Superior temporal gyrus (tissue), 1 donor: ENCODE measurements at regions not wholly inside any gene's neighbourhood (a gene's known extent, or its start where the extent isn't known, plus 50 kb on each side); places are given as distances from the start of the nearest gene placed in this dataset.
"Not testable (repeated sequence)": the region's sequence is repeated elsewhere in the genome, so short reads cannot be mapped to it uniquely, and the experiment has no call there.

Experiments used
- DNase-seq: peaks from one replicate; pipeline ENCODE4 v3.0.0-alpha.2; 2016; ENCODE audit errors: extremely low spot score

DNA sequence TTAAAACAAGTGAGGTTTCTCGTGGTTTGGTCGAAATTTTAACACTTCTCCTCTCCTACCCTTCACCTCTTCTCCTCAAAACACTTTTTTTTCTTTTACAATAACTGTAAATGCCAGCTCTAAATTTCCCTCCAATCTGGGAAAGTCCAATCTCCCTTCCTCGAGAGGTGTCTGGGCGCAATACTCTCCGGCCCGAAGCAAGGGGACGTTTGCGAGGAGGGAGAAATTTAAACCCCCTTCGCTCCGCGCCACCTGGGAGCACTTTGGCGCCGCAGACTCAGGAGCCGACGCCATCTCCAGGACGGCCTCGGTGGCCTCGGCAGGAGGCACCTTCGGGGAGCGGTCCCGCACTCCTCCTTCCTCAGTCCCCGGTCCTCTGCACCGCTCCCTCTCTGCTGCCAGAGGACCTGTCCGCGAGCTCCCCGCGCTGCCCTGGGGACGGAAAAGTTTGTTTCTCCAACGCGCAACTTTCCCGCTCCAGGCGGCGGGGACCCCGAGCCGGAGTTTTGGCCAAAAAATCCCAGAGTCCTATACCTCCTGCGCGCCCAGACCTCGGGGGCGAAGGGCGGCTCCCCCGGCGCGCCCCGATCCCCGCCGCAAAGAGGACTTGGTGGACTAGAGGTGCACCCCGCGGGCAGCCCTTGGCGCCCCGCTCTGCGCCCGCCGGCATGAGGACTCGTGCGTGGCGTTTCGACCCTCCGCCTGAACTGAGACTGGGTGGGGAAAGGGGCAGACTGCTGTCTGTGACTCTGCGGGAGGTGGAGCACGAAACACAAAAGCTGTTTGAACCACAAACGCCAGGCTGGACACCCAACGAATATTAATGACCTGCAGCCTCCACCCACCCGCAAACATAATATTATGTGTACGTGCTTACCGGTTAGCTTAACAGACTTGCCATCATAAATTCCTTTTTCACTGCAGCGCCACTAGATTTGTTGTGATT, 95.2 kb upstream of the HMGA2 start:
- no peak for DNase-seq

DNA sequence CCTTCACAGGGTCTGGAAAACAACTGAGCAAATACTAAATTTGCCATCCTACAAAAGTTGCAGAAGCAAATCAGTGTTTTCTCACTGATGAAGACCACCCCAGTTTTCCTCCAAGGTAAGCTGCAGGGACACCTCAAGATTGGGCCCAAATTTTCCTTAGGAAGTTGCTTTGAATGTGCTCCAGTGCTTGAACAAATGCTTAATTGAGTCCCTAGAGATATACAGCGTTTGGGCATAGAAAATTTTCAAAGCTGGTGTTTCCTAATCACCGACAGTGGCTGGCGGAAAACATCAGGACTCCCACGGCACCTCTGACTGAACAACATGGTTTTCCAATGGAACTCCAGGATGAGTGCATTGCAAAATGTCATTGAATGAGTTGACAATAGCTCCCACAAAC, 92.5 kb upstream of the HMGA2 start:
- DNase-seq: no peak

DNA sequence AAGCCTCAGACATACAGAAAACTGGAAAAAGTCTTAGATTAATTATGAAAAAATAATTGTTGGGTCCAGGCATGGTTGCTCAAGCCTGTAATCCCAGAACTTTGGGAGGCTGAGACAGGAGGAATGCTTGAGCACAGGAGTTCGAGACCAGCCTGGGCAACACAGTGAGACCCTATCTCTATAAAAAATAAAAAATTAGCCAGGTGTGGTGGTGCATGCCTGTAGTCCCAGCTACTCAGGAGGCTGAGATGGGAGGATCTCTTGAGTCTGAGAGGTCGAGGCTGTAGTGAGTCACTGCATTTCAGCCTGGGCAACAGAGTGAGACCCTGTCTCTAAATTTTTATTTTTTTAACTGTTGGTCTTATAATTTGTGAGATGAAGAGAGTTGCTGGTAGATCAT, 90.6 kb upstream of the HMGA2 start:
- DNase-seq: not testable (repeated sequence)

DNA sequence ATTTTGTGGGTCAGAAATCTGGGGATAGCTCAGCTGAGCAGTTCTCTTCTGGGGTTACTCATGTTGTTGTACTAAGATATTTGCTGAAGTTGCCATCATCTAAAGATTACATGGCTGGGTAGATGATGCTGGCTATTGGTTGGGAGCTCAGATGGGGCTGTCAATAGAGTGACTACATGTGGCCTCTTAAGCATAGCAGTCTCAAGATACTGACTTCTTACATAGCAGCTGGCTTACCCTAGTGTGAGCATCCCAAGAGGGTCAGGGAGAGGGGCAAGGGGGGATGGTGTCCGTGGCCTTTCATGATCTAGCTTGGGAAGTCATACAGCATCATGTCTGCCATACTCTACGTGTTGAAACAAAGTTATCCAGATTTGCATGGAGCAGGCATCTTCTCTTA, 90.1 kb upstream of the HMGA2 start:
- no peak for DNase-seq

DNA sequence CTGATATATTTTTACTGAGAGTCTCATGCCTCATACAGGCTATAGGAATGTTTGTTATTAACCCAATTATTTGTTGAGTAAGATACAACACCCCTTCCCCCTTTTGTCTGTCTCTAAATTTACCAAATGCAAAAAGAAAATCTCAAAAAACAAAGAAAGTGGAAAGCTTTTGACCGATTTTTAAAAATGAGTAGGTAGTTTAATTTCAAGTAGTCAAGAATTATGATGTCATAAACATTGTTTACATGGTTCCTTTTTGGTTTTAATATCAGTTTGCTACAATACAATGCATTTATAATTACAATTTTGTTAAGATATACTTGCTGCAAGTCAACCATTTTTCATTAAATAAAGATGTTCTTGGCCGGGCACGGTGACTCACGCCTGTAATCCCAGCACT, 84.7 kb upstream of the HMGA2 start:
- DNase-seq: no peak

DNA sequence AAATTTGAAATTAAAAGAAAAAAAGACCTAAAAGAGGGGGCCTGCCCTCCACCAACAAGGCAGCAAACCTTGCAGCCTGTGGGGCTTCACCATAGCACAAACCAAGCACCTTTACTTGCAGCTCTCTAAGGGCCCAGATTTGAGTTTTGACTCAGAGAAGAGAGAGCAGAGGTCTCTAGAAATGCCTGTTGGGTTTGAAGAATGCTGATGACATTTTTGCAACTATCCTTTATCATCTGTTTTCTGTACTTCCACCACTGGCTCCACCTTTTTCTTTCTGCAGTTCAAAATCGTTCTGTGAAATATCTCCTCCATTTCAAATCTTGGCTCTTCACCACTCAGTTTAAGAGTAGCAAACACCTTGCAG, 83.8 kb upstream of the HMGA2 start:
- no peak for DNase-seq

DNA sequence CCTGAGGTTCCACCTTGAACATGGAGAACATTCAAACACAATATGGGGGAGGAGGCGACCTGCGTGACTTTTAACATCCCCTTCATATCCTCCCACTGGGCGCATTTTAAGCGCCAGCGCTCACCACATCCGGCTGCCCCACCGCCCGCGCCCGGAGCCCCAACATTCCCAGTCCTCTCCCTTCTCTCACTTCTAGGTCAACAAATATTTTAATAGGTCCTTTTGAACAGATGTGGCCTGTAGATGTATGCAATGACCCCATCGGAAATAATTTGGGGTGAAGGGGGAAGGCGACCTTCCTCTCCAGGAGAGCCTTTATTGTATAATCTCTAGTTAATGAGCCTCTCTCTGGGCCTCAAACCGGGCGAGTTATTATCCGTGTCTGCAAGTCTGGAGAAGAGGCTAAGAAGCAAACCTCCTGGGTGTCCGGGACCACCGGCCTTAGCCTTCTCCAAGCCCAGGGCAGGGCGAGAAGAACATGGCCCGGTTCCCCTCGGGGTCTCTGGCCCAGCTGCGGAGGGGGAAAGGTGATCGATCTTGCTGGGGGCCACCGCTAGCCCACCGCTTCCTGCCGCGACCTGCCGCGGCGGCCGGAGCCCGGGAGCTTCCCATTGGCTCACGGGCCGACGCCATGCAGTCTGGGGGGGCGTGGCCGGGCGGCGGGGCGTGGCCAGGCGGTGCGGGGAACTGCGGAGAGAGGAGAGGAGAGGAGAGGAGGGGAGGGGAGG, 83.2 kb upstream of the HMGA2 start:
- no peak for DNase-seq

DNA sequence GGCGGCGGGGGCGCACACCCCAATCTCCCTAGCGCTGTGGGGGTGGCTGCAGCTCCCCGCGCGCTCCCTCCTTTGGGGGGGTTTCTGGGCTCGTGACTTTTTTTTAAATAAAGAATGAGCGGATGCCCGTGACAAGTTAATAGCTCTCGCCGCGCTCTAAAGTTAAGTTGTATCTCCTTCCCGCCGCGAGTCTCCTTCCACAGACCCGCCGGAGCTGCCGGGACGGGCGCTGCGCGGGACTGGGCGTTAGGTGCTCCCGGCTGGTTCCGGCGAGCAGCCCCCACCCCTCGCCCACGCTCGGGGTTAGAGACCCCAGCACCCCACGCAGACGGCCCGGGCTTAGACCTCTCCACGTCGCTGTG, 82.6 kb upstream of the HMGA2 start:
- no peak for DNase-seq

DNA sequence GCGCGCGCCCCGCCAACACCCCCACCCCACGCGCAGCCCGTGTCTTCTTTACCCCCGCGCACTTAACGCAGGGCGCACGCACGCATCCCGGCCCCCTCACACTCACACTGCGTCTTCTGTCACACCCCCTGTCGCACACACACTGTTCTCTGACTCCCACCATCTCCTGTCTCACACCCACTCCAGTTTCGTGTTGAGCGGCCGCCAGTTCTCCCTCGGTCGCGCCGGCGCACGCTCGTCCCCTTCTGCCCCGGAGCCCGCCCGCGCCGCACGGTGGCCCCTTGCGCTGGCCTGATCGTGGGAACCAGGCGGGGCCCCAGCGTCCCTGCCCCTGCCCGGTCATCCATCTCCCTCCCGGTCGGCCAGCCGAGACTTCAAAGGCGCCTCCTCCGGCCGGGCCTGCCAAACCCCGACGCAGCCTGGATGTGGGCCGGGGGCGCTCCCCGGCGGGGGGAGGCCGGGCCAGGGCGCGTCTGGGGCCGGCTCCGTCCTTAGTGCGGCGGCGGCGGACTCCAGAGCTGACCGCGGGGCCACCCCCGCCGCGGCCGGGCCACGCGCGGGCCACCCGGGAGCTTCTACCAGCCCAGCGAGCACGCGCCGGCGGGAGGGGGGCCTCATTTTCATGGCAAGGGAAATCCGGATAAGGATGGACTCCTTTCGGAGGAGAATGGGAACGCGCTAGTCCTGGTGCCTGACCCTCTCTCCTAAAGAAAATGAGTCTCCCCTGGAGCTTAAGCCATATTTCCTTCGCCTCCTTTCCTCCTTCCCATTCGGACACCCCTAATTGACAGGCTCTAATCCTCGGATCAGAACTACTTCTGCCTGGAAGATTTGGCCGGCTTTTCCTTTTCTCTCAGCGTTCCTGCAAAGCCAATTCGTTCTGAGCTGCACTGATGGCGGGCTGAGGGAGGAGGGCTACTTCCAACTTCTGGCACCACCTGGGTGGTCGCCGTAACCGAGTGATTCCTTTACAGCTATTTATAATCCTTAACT, 82.0 kb upstream of the HMGA2 start:
- no peak for DNase-seq

DNA sequence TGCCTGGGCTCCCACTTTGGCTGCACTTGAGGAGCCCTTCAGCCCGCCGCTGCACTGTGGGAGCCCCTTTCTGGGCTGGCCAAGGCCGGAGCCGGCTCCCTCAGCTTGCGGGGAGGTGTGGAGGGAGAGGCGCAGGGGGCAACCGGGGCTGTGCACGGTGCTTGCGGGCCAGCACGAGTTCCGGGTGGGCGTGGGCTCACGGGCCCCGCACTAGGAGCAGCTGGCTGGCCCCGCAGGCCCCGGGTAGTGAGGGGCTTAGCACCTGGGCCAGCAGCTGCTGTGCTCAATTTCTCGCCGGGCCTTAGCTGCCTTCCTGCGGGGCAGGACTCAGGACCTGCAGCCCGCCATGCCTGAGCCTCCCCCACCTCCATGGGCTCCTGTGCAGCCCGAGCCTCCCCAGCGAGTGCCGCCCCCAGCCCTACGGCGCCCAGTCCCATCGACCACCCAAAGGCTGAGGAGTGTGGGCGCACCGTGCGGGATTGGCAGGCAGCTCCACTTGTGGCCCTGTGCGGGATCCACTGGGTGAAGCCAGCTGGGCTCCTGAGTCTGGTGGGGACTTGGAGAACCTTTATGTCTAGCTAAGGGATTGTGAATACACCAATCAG, 79.9 kb upstream of the HMGA2 start:
- DNase-seq: not testable (repeated sequence)

DNA sequence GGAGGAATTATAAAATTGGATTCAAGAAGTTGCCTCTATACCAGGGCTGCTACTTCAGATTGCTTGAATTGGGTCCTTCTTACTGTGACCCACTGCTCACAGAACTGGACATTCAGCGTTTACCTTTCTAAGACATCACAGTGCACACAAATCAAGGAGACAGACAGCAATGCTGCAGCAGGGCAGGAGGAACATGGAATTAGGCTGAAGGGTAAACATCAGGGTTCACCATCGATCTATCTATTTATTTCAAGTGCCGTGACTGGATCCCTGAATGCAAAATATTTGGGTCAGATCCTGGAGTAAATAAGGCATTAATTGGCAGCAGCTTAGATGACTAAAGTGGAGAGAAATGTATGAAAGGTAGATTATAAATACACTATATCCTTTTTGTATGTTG, 76.9 kb upstream of the HMGA2 start:
- no peak for DNase-seq

DNA sequence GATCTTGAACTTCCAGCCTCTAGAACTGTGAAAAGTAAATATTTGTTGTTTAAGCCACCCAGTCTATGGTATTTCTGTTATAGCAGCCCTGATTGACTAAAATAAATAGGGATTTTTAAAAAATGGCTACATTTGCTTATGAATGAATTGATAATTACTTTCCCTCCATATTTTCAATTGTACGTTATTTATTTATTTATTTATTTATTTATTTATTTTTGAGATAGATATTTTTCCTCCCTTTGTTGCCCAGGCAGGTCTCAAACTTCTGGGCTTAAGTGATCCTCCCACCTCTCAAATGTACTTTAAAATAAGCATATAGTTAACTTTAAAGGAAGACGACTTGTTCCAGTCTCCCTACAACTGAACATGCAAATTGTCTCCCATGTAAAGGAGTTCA, 76.0 kb upstream of the HMGA2 start:
- no peak for DNase-seq

DNA sequence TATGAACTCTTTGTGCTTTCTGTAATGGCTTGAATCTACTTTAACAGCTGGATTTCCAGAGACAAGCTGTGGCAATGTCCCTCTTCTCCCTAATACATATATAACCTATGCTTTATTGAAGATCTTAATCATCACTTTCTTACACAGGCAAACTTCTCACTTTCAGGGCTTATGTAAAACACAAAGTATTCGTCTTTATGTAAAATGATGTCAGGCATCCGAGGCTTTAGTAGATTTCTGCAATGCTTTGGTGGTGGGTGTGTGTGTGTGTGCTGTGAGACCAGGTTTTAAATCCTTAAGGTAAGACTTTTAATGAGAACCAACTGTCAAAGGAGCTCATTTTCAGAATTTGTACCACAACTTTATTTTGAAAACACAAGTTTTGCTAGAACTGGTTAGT, 70.0 kb upstream of the HMGA2 start:
- DNase-seq: no peak

DNA sequence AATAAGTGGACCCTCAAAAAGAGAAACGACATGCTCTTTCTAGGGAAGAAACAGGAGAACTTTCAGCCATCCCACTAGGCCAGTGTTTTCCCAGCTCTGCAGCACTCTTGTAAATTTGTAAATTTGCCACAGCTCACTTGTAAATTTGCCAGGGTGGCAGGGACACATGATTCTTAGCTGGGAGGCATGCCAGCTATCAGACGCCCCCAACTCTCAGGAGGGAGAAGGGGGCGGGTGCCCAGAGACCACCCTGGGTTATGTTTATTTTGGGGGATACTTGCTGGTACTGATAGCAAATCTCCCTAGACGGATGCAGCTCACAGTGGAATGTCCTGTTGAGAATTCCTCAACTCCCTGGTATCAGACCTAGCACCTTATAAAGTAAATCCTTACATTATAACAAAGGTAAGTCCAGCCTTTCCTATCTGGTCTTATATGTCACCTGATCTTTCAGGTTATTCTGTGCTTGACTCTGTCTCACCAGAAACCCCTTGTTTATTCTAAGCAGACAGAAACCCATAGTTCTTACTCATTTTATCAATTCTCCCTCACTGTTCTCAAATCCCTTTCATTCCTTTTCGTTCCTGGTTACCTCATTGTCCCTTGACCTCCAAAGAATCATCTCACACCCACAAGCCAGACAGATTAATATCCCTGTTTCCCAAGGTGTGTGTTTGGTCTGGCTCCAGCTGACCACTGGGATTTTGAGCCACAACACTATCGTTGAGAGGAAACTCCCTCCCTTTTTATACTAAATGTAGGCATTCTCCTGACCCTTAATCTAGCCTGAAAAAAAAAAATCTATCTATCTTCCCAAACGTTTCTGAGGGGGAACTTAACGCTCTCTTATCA, 69.3 kb upstream of the HMGA2 start:
- DNase-seq: no peak

DNA sequence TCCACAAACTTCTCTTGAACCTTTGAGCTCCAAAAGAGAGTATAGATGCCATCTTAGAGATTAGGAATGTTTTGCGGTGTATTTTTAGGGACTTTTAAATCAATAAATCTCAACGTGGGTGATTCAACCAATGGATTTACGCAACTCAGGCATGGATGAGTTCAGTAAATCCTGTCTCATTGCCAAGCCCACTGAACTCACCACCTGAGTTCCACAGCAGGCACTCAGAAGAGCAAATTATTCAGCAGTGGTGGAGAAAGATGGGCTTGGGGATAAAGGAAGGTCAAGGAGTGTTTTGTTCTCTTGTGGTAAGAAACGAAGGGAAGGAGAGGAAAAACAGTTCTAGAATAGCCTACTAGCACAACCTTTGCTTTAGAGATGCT, 68.7 kb upstream of the HMGA2 start:
- no peak for DNase-seq

DNA sequence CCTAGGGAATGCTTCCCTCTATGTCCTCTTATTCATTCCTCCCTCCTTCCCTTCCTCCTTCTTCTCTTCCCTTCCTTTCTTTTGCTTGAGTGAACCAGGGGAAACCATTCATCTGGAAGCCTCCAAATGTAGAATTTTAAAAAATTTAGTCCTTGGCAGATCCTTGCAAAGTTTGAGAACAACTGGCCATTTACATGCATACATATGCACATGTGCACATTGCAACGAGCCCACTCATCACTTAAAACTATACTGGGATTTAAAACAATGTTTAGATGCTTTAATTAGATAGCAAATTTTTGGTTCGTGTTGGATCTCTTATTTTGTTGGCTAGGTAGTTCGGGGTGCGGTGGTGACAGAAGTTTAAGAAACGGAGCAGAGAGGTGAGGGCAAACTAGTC, 68.0 kb upstream of the HMGA2 start:
- no peak for DNase-seq

DNA sequence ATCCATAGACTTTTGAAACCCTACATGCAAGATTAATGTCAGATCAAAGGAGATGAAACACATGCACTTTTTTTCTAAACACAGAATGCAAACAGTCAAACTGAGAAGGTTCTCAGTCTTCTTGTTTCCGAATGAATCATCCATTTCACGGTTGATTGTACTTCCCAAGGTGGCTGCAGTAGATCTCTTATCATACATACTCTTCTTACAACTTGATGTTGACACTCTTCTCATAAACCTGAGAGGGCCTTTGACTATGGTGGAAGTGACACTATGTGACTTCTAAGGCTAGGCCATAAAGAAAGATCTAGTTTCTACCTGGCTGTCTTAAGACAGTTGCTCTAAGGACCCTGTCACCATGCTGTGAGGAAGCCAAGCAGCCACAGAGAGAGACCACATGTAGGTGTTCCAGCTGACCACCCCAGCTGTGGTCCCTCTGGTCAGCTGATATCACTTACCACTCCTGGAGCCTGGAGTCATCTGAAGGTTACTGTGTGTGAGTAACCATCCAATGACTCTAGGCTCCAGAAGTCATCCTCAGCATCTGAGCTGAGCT, 67.2 kb upstream of the HMGA2 start:
- no peak for DNase-seq

DNA sequence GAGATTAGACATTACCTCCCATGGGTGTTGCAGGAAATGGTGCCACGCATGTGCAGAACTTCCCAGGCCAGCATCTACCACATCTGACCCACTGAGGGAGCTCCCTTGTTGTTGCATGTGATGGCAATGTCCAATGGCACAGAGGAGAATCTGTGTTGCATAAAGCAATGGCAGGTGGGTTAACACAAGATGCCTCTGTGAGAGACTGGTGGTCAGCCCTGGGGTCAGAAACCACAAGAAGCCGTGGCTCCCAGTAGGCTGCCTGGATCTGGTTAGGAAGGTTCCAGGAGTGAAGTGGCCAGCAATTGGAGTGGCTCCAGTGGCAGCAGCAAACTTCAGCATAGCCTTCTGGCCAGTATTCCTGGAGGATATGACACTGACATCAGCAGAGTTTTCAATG, 65.9 kb upstream of the HMGA2 start:
- DNase-seq: no peak

DNA sequence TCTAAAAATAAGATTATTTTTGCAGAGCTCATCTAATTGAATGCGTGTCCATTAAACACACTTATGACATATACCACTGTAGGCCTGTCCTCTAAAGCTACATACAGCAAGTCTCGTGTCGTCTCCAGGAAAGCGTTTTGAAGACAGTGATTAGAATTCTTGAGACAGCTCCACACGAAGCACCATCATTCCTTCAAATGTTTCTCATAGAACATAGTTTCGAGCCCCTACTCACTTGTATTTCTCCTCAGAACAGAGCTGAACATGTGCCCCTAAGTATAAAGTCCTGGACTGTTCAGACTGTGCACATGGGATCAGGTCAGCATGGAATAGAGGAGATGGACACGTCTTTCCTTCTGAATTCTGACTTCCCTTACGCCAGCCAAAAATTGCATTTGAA, 64.5 kb upstream of the HMGA2 start:
- no peak for DNase-seq

DNA sequence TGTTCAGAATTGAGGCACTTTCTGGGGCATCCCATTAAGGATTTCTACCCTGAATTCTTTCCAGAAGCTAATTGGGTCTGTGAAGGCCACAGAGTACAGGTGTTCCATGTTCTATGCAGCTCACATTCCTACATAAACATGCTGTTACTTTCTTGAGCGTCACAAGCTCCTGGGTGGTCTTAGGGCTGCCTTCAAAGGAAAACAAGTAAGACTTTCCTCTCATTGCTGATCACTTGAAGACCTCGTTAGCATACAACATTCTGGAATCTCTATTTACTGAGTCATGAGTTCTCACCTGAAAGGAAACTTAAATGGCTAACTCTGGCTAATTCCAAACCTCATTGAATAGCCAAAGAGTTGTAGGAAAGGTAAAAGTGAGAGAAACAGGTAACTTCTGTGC, 63.0 kb upstream of the HMGA2 start:
- DNase-seq: no peak

DNA sequence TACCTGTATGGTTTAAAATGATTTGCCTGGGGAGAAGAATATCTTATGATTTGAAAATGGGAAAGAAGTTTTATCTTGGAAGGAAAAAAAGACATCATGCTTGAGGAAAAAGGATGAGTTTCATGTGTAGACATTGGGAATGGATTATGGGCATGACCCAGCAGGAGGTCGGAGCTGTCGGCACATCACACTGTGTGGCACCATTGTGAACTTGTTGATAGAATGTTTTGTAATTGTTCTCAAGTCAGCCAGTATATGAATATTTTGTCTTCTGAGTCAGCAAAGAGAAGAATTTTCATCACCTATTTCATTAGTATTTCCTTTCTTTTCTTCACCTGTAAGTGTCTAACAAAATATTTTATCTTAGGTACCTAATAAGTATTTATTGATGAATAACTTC, 60.0 kb upstream of the HMGA2 start:
- no peak for DNase-seq
